ENCODE measurements at regions not wholly inside any gene's neighbourhood (a gene's known extent, or its start where the extent isn't known, plus 50 kb on each side); places are given as distances from the start of the nearest gene placed in this dataset.
A peak's percentile ranks its signal among the peaks of the same experiment; 100 is the strongest.

DNA sequence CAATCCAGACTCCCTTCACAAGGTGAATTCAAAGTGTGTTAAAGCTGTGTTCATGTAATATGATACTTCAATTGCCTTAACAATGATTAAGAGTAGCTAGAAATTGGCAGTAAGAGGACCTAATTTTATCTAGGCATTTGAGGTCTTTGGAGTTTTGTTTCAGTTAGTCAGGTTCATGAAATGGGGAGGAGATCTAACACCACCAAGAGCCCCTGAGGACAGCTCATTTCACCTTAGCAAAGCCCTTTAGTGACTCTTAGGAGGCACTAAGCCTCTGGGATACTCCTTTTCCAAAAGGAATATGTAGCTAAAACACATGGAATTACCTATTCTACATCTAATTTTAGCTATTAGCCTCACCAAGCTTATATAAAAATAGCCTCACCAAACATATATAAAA lies 716.5 kb upstream of the RAB6C start:
- no peak for ATAC-seq
- Histone ChIP-seq H3K4me1 (no peaks in the 10 kb centered on the region), H3K36me3 (no peaks in the 10 kb centered on the region), H3K27ac (no peak overlapping the region), H3K9me3 (peaks cover 9% of the 10 kb centered on the region), H3K4me3 (no peak overlapping the region), H3K27me3 (no peaks in the 10 kb centered on the region)
- TF ChIP-seq CTCF (IDR thresholded peaks at IDR 0.05): no peak
- no peak for DNase-seq
- intact Hi-C loops (cut with DNase I): no loop called here

GRCh38 chr2:129263939-129264338 lies 715.5 kb upstream of the RAB6C start:
- Histone ChIP-seq H3K9me3 (peaks cover 9% of the 10 kb centered on the region), H3K27ac (no peak overlapping the region), H3K27me3 (no peaks in the 10 kb centered on the region), H3K4me1 (no peaks in the 10 kb centered on the region), H3K4me3 (no peak overlapping the region), H3K36me3 (no peaks in the 10 kb centered on the region)
- intact Hi-C loops (cut with DNase I): no loop called here
- DNase-seq (no peak), ATAC-seq (no peak)
- TF ChIP-seq CTCF (IDR thresholded peaks at IDR 0.05): no peak

DNA sequence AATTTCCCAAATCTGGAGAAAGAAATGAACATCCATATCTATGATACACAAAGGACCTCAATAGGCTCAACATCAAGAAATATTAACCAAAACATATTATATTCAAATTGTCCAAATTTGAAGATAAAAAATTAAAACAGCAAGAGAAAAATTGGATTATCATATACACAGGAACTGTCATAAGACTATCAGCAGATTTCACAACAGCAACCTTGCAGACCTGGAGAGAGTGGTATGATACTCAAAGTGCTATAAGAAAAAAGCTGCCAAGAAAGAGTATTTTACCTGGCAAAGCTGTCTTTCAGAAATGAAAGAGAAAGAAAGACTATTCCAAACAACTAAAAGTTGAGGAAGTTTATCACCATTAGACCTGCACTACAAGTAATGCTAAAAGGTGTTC lies 711.9 kb upstream of the RAB6C start:
- H3K9me3 ChIP-seq: peaks cover 9% of the 10 kb centered on the region
- H3K27me3 ChIP-seq: no peaks in the 10 kb centered on the region
- H3K4me3 ChIP-seq: no peak overlapping the region
- H3K27ac ChIP-seq: no peak overlapping the region
- intact Hi-C loops (cut with DNase I): no loop called here
- no peak for TF ChIP-seq CTCF (IDR thresholded peaks at IDR 0.05)
- DNase-seq (no peak), ATAC-seq (no peak)
- no peaks in the 10 kb centered on the region for H3K36me3 ChIP-seq
- H3K4me1 ChIP-seq: no peaks in the 10 kb centered on the region

DNA sequence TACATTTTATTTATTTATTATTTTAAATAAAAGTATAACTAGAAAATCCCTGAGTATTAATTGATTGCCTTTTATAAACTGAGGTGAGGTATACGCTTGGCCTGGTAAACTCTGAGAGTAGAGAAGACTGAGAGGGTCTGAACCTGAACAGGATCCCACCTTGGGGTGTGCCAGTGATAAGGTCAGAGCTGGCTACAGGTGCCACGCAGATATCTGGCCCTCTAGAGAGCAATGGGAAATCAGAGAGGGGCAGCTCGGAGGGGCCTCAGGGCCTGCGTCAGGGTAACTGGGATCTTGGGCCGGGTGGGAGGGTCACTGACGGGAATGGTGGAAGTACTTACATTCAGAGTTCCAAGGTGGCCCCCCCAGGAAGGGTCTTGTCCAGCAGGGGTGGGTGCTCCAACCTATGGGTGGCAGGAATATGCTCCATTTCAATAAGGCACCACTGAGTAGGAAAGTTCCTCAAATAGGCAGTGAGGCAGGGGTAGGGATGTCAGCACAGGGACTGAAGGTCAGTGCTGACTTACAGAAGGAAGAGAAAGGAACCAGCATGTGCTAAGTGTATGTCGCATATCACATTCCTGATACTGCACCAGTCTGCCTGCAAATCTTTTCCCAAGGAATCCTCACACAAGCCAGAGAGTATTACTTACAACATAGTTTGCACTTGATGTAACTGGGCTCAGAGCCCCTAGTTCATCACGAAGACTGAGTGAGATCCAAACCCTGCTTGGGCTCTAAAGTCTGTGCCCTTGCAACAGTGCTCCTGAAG lies 706.0 kb upstream of the RAB6C start:
- intact Hi-C loops (cut with DNase I): no loop called here
- no peaks in the 10 kb centered on the region for H3K36me3 ChIP-seq
- no peaks in the 10 kb centered on the region for H3K4me1 ChIP-seq
- DNase-seq (no peak), ATAC-seq (no peak)
- H3K4me3 ChIP-seq: no peak overlapping the region
- no peak for TF ChIP-seq CTCF (IDR thresholded peaks at IDR 0.05)
- H3K9me3 ChIP-seq: no peaks in the 10 kb centered on the region
- H3K27ac ChIP-seq: no peak overlapping the region
- H3K27me3 ChIP-seq: no peaks in the 10 kb centered on the region

GRCh38 chr2:129274038-129274415 lies 705.4 kb upstream of the RAB6C start:
- H3K27me3 ChIP-seq: no peaks in the 10 kb centered on the region
- ATAC-seq (peak; percentile 24), DNase-seq (no peak)
- H3K4me1 ChIP-seq: no peaks in the 10 kb centered on the region
- no peak overlapping the region for H3K27ac ChIP-seq
- no peaks in the 10 kb centered on the region for H3K9me3 ChIP-seq
- H3K4me3 ChIP-seq: no peak overlapping the region
- TF ChIP-seq CTCF (IDR thresholded peaks at IDR 0.05): no peak
- no peaks in the 10 kb centered on the region for H3K36me3 ChIP-seq
- intact Hi-C loops (cut with DNase I): no loop called here

GRCh38 chr2:129274918-129275317 lies 704.5 kb upstream of the RAB6C start:
- no peak for ATAC-seq

More at GRCh38 chr2:129274918-129275317, 704.5 kb upstream of the RAB6C start:
- Histone ChIP-seq H3K4me1 (no peaks in the 10 kb centered on the region), H3K9me3 (no peaks in the 10 kb centered on the region), H3K4me3 (no peak overlapping the region), H3K36me3 (no peaks in the 10 kb centered on the region), H3K27ac (no peak overlapping the region), H3K27me3 (no peaks in the 10 kb centered on the region)
- intact Hi-C loops (cut with DNase I): no loop called here
- DNase-seq: no peak
- TF ChIP-seq CTCF (IDR thresholded peaks at IDR 0.05): no peak
